ENCODE measurements at regions not wholly inside any gene's neighbourhood (a gene's known extent, or its start where the extent isn't known, plus 50 kb on each side); places are given as distances from the start of the nearest gene placed in this dataset.

GRCh38 chr18:77766421-77766820 is 516.8 kb downstream of the GALR1 start:
- H3K36me3 ChIP-seq = no peaks in the 10 kb centered on the region
- no peak for DNase-seq (ENCODE audit: low spot score in 2 of 2)
- intact Hi-C loops (cut with DNase I; ENCODE audit: low total_unique reads) = no loop called here
- H3K4me3 ChIP-seq = no peak overlapping the region
- peaks cover 0 to 20% of the 10 kb centered on the region in 2 donors for H3K27me3 ChIP-seq
- no peaks in the 10 kb centered on the region for H3K9me3 ChIP-seq
- H3K27ac ChIP-seq = no peak overlapping the region
- TF ChIP-seq, protein P1, sequence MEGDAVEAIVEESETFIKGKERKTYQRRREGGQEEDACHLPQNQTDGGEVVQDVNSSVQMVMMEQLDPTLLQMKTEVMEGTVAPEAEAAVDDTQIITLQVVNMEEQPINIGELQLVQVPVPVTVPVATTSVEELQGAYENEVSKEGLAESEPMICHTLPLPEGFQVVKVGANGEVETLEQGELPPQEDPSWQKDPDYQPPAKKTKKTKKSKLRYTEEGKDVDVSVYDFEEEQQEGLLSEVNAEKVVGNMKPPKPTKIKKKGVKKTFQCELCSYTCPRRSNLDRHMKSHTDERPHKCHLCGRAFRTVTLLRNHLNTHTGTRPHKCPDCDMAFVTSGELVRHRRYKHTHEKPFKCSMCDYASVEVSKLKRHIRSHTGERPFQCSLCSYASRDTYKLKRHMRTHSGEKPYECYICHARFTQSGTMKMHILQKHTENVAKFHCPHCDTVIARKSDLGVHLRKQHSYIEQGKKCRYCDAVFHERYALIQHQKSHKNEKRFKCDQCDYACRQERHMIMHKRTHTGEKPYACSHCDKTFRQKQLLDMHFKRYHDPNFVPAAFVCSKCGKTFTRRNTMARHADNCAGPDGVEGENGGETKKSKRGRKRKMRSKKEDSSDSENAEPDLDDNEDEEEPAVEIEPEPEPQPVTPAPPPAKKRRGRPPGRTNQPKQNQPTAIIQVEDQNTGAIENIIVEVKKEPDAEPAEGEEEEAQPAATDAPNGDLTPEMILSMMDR (IDR thresholded peaks at IDR 0.05) = no peak
- no peak for TF ChIP-seq POLR2A (IDR thresholded peaks at IDR 0.05)
- H3K4me1 ChIP-seq = no peaks in the 10 kb centered on the region

GRCh38 chr18:77772177-77772576 is 522.5 kb downstream of the GALR1 start:
- H3K9me3 ChIP-seq = no peaks in the 10 kb centered on the region
- no peak overlapping the region for H3K27ac ChIP-seq
- H3K4me3 ChIP-seq = no peak overlapping the region
- H3K27me3 ChIP-seq = peaks cover 0 to 5% of the 10 kb centered on the region in 2 donors
- TF ChIP-seq POLR2A (IDR thresholded peaks at IDR 0.05) (no peak), POLR2AphosphoS5 (IDR thresholded peaks at IDR 0.05) (no peak)
- TF ChIP-seq, protein P1 (IDR thresholded peaks at IDR 0.05) = no peak
- no peaks in the 10 kb centered on the region for H3K4me1 ChIP-seq
- DNase-seq (ENCODE audit: low spot score in 2 of 2) = no peak
- intact Hi-C loops (cut with DNase I; ENCODE audit: low total_unique reads) = no loop called here
- H3K36me3 ChIP-seq = no peaks in the 10 kb centered on the region

DNA sequence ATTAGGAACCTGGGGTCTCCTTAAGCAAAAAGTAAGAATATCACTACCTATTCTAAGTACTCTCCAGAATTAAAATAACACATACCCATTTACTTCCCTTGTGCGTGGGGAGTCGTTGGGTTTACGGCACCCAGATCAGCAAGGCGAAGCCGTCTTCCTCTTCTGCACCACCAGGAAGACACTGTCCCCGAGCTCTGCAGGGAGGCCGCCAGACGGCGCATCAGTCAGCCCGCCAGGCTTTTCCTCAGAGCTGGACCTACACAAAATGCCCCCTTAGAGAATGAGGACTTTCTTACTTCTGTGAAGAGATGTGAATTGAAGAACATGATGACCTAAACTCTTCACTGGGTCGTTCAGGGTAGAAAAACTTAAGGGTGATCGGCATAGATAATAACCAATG is 526.5 kb downstream of the GALR1 start:
- no peaks in the 10 kb centered on the region for H3K36me3 ChIP-seq
- no peak overlapping the region for H3K4me3 ChIP-seq
- H3K27ac ChIP-seq = no peak overlapping the region
- no peaks in the 10 kb centered on the region for H3K9me3 ChIP-seq
- H3K4me1 ChIP-seq = no peaks in the 10 kb centered on the region
- no peak for DNase-seq (ENCODE audit: low spot score in 2 of 2)
- intact Hi-C loops (cut with DNase I; ENCODE audit: low total_unique reads) = no loop called here
- no peak for TF ChIP-seq POLR2AphosphoS5 (IDR thresholded peaks at IDR 0.05)
- peaks cover 0 to under 1% of the 10 kb centered on the region in 2 donors for H3K27me3 ChIP-seq

DNA sequence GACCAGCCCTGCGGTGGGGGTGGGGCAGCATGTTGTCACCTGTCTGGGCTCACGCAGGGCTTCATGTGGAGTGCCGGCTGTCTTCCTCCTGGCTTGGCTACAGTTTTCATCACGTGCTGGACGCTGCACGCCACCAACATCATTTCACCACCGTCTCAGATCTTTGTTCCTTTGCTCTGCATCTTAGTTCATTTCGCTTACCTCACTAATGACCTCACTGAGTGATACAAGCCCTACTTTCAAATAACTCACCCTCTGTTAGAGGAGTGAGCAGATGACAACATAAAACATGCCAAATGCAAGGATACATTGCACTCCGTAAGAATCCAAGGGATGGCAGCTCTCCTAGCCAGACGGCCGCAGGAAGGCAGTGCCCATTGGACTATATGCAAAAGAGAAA is 527.5 kb downstream of the GALR1 start:
- Histone ChIP-seq H3K4me1 (no peaks in the 10 kb centered on the region), H3K27me3 (no peaks in the 10 kb centered on the region), H3K27ac (no peak overlapping the region), H3K36me3 (no peaks in the 10 kb centered on the region), H3K9me3 (no peaks in the 10 kb centered on the region), H3K4me3 (no peak overlapping the region)
- intact Hi-C loops (cut with DNase I; ENCODE audit: low total_unique reads) = no loop called here
- no peak for DNase-seq (ENCODE audit: low spot score in 2 of 2)
- TF ChIP-seq, protein P1 (IDR thresholded peaks at IDR 0.05) = no peak
- no peak for TF ChIP-seq POLR2A (IDR thresholded peaks at IDR 0.05)
- TF ChIP-seq POLR2AphosphoS5 (IDR thresholded peaks at IDR 0.05) = no peak

- no peaks in the 10 kb centered on the region for H3K36me3 ChIP-seq
- H3K4me1 ChIP-seq = no peaks in the 10 kb centered on the region
- H3K9me3 ChIP-seq = no peaks in the 10 kb centered on the region
- no peak for TF ChIP-seq POLR2AphosphoS5 (IDR thresholded peaks at IDR 0.05)
- TF ChIP-seq, protein P1 (IDR thresholded peaks at IDR 0.05) = no peak
- TF ChIP-seq POLR2A (IDR thresholded peaks at IDR 0.05) = no peak
- H3K27me3 ChIP-seq = peaks cover 0 to 13% of the 10 kb centered on the region in 2 donors
- intact Hi-C loops (cut with DNase I; ENCODE audit: low total_unique reads) = no loop called here
- no peak overlapping the region for H3K27ac ChIP-seq
- DNase-seq (ENCODE audit: low spot score in 2 of 2) = no peak
- no peak overlapping the region for H3K4me3 ChIP-seq
These were observed 535.2 kb downstream of the GALR1 start for GRCh38 chr18:77784759-77785379.
